ENCODE measurements at regions not wholly inside any gene's neighbourhood (a gene's known extent, or its start where the extent isn't known, plus 50 kb on each side); places are given as distances from the start of the nearest gene placed in this dataset.

DNA sequence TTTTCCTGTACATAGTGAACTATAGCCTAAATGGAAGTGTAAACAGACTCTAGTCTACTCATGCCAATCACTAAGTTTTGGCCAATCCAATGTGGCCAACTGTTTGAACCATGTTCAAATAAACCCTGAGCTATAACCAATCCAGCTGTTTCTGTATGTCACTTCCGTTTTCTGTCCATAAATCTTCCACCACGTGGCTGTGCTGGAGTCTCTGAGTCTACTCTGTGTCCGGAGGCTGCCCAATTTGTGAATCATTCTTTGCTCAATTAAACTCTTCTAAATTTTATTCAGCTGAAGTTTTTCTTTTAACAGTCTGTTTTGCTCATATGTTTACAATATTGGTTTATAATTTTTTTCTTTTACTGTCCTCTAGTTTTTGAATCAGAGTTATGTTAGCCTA, 112.3 kb upstream of the BANK1 start:
- TF ChIP-seq, protein P1, sequence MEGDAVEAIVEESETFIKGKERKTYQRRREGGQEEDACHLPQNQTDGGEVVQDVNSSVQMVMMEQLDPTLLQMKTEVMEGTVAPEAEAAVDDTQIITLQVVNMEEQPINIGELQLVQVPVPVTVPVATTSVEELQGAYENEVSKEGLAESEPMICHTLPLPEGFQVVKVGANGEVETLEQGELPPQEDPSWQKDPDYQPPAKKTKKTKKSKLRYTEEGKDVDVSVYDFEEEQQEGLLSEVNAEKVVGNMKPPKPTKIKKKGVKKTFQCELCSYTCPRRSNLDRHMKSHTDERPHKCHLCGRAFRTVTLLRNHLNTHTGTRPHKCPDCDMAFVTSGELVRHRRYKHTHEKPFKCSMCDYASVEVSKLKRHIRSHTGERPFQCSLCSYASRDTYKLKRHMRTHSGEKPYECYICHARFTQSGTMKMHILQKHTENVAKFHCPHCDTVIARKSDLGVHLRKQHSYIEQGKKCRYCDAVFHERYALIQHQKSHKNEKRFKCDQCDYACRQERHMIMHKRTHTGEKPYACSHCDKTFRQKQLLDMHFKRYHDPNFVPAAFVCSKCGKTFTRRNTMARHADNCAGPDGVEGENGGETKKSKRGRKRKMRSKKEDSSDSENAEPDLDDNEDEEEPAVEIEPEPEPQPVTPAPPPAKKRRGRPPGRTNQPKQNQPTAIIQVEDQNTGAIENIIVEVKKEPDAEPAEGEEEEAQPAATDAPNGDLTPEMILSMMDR (IDR thresholded peaks at IDR 0.05): no peak
- TF ChIP-seq POLR2A (IDR thresholded peaks at IDR 0.05): no peak
